GM12865 (cell line): ENCODE measurements at regions not wholly inside any gene's neighbourhood (a gene's known extent, or its start where the extent isn't known, plus 50 kb on each side); places are given as distances from the start of the nearest gene placed in this dataset.

Source experiments
- DNase-seq: peaks from one replicate; pipeline ENCODE4 v3.0.0; 2010; ENCODE audit warnings: low read depth
- H3K4me3 ChIP-seq: 2 replicates; pipeline ENCODE4 v1.5.1; 2011; ENCODE audit warnings: mild to moderate bottlenecking, low read depth, low read length, control low read depth
- TF ChIP-seq, protein P1 (sequence below): IDR thresholded peaks from 2 replicates; pipeline ENCODE4 v1.5.1; 2011; ENCODE audit warnings: low read length, control low read depth, low read depth, inconsistent platforms; ENCODE audit not compliant: insufficient read depth; ENCODE audit errors: missing control alignments

DNA sequence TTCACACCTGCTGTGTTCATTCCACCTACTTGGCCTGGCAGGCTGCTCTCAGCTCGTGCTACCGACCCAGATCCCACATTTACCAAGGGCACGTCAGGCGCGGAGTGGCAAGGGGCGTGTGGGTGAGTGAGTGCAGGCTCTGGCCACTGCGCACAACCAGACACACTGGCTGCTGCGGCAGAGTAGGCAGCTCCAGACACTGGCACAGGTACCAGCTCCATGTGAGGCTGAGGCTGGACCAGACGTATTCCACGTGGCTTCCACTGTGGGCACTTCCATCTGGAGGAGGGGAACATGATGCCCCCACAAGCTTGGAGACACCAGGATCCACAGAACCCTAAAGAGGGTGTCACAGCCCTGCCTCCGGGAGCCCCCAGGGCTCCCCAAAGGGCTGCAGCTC is 74.6 kb upstream of the ZNF804A start:
- TF ChIP-seq, protein P1, sequence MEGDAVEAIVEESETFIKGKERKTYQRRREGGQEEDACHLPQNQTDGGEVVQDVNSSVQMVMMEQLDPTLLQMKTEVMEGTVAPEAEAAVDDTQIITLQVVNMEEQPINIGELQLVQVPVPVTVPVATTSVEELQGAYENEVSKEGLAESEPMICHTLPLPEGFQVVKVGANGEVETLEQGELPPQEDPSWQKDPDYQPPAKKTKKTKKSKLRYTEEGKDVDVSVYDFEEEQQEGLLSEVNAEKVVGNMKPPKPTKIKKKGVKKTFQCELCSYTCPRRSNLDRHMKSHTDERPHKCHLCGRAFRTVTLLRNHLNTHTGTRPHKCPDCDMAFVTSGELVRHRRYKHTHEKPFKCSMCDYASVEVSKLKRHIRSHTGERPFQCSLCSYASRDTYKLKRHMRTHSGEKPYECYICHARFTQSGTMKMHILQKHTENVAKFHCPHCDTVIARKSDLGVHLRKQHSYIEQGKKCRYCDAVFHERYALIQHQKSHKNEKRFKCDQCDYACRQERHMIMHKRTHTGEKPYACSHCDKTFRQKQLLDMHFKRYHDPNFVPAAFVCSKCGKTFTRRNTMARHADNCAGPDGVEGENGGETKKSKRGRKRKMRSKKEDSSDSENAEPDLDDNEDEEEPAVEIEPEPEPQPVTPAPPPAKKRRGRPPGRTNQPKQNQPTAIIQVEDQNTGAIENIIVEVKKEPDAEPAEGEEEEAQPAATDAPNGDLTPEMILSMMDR, result no peak
- H3K4me3 ChIP-seq, result no peak overlapping the region
- no peak for DNase-seq

DNA sequence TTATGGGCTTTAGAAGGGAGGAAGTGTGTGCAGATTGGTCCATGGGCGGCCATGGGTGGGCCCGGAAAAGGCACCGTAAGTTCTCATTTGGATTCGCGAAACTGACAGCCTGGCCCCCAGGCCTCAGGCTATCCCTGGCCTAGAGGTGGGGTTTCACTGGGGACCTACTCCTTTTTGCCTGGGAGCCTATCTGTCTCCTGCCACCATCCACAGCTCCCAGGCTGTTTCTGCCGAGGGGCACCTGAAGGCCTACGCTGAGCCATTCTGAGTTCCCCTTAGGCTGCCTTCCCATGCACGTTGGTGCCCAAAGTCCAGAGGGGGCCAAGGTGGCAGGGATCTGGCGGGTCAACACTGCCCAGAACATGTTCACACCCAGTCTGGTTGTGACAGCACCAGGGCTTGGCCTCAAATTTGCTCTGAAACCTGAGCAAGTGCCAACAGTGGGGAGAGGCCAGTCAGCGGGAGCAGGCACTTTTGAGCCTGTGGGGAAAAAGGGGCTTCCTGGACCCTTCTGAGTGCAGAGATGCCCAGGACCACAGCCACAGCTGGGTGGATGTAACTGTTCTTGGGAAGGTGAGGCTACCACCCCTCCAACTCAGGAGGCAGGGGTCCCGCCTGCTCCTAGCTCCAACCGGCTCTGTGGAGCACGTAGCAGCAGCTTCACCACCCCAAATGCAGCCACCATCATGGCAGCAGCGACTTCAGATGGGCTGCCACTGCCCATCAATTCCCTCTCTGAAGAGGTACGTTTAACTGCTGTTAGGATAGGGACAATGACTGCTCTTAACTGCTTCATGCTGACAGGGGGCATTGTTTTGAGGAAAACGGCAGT is 73.6 kb upstream of the ZNF804A start:
- DNase-seq, result no peak
- TF ChIP-seq, protein P1, result no peak
- H3K4me3 ChIP-seq, result no peak overlapping the region

DNA sequence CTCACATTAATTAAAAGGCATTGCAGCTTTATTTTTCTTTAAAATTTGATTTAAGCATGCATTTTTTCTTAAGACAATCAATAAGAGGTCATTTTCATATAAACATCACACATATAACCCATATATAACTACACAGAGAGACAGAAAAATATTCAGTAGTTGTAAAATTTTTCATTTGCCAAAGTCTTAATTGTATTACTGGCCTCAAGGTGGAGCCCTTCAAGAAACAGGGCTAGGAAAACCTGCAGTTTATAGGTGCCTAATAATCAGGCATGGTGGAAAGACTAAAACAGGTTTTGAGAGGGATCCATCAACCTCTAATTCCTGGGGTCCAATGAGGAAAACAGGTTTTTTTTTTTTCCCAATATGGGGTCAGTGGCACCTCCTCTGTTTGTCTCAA is 71.3 kb upstream of the ZNF804A start:
- no peak for DNase-seq
- TF ChIP-seq, protein P1, result no peak
- H3K4me3 ChIP-seq, result no peak overlapping the region

DNA sequence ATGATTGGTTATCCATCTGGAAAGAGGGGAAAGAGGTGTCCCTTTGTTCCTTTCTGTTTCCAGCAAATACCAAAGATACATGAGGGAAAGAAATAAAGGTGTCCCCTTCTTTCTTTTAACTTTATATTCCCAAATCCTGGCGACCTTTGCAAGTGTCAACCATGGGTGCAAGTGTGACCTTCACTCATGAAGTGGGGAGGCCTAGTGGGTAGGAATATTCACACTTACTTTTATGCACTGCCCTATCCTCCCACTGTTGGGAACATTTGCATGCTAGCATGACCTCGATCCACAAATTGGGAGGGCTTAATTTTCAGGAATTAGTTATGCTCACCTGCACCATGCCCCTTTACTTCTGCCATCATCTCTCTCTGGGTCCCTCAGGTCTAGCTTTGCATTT is 70.2 kb upstream of the ZNF804A start:
- no peak for DNase-seq
- TF ChIP-seq, protein P1, result no peak

DNA sequence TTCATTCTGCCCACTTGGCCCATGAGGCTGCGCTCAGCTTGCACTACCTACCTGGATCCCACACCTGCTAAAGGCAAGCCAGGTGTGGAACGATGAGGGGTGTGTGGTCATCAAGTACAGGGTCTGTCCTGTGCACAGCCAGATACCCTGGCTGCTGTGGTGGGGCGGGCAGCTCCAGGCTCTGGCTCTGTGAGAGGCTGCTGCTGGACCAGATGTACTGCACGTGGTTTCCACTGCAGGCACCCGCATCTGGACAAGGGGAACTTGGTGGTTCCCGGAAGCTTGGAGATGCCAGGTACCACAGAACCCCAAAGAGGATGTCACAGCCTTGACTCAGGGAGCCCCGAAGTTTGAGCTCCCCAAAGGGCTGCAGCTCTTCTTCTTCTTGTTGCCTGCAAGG is 68.1 kb upstream of the ZNF804A start:
- TF ChIP-seq, protein P1, result no peak
- DNase-seq, result no peak

More for the DNA sequence above, 70.2 kb upstream of the ZNF804A start:
- no peak overlapping the region for H3K4me3 ChIP-seq

DNA sequence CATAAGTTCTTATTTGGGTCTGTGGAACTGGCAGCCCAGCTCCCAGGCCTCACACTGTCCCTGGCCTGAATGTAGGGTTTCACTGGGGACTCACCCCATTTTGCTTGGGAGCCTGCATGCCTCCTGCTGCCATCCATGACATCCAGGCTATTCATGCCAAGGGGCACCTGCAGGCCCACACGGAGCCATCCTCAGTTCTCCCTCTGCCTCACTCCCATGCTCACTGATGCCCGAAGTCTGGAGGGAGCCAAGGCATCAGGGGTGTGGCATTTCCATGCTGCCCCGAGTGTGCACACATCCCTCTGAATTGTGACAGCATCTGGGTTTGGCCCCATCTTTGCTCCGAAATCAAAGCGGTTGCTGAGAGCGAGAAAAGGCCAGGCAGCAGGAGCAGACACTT is 67.4 kb upstream of the ZNF804A start:
- H3K4me3 ChIP-seq, result no peak overlapping the region
- TF ChIP-seq, protein P1, result no peak
- no peak for DNase-seq

More for the DNA sequence above, 68.1 kb upstream of the ZNF804A start:
- H3K4me3 ChIP-seq, result no peak overlapping the region

DNA sequence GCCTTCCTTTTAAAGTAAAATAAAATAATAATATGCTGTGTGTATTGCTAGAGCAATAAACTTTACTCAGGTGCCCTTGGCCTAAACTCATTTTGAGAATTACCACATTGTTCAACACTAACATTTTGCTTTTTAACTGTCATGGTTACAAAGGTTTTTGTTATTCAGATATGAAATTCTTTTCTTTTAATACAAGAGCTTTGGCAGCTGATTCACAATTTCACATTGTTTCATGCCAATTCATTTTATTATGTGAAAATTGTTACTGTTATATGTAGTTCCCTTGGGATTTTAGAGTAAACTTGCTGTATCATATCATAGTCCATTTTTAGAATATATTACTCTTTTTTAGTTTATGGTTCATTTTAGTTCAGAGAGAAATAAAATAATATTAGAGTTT is 65.8 kb upstream of the ZNF804A start:
- TF ChIP-seq, protein P1, result no peak
- no peak overlapping the region for H3K4me3 ChIP-seq
- DNase-seq, result no peak
